Ishikawa (cell line): ENCODE measurements at regions not wholly inside any gene's neighbourhood (a gene's known extent, or its start where the extent isn't known, plus 50 kb on each side); places are given as distances from the start of the nearest gene placed in this dataset.

Experiments used
- CEBPB ChIP-seq: IDR thresholded peaks from 2 replicates; pipeline ENCODE4 v1.6.1; 2012
- CREB1 ChIP-seq: IDR thresholded peaks from 2 replicates; pipeline ENCODE4 v1.6.1; 2012; ENCODE audit warnings: low read depth
- EGR1 ChIP-seq: IDR thresholded peaks from 2 replicates; pipeline ENCODE4 v1.6.1; 2012
- EP300 ChIP-seq: IDR thresholded peaks from 2 replicates; pipeline ENCODE4 v1.6.1; 2012; ENCODE audit warnings: borderline replicate concordance
- FOXM1 ChIP-seq: IDR thresholded peaks from 2 replicates; pipeline ENCODE4 v1.6.1; 2012; ENCODE audit warnings: low read depth, borderline replicate concordance
- NFIC ChIP-seq: IDR thresholded peaks from 2 replicates; pipeline ENCODE4 v1.6.1; 2012
- RAD21 ChIP-seq: IDR thresholded peaks from 2 replicates; pipeline ENCODE4 v1.6.1; 2012; ENCODE audit warnings: low read depth
- REST ChIP-seq: IDR thresholded peaks from 2 replicates; pipeline ENCODE4 v1.6.1; 2012; ENCODE audit warnings: low read depth, mild to moderate bottlenecking
- USF1 ChIP-seq: IDR thresholded peaks from 2 replicates; pipeline ENCODE4 v1.6.1; 2012
- YY1 ChIP-seq: IDR thresholded peaks from 2 replicates; pipeline ENCODE4 v1.6.1; 2012; ENCODE audit warnings: low read depth
- ZBTB7A ChIP-seq: IDR thresholded peaks from 2 replicates; pipeline ENCODE4 v1.6.1; 2012; ENCODE audit warnings: low read depth

- no peak for TF ChIP-seq USF1
- TF ChIP-seq YY1, result no peak
- no peak for TF ChIP-seq CEBPB
- TF ChIP-seq EP300, result no peak
- TF ChIP-seq CREB1, result no peak
- no peak for TF ChIP-seq RAD21
- TF ChIP-seq FOXM1, result no peak
- TF ChIP-seq ZBTB7A, result no peak
- TF ChIP-seq NFIC, result no peak
- no peak for TF ChIP-seq REST
- no peak for TF ChIP-seq EGR1
These were observed 195.1 kb downstream of the NDFIP2 start for GRCh38 chr13:79675931-79676660.
